BLaER1 (cell line): ENCODE measurements at regions not wholly inside any gene's neighbourhood (a gene's known extent, or its start where the extent isn't known, plus 50 kb on each side); places are given as distances from the start of the nearest gene placed in this dataset.
"Not testable (repeated sequence)": the region's sequence is repeated elsewhere in the genome, so short reads cannot be mapped to it uniquely, and the experiment has no call there.

ENCODE experiments used
- H3K27ac ChIP-seq: shearing (Covaris generic); formaldehyde crosslinking; 2 replicates; pipeline ENCODE4 v1.8.1; 2022
- H3K27me3 ChIP-seq: shearing (Covaris generic); formaldehyde crosslinking; 2 replicates; pipeline ENCODE4 v1.8.1; 2022
- H3K36me3 ChIP-seq: shearing (Covaris generic); formaldehyde crosslinking; 2 replicates; pipeline ENCODE4 v1.8.1; 2022
- H3K4me1 ChIP-seq: shearing (Covaris generic); formaldehyde crosslinking; 2 replicates; pipeline ENCODE4 v1.8.1; 2022
- H3K4me2 ChIP-seq: shearing (Covaris generic); formaldehyde crosslinking; 2 replicates; pipeline ENCODE4 v1.8.1; 2022
- H3K4me3 ChIP-seq: shearing (Covaris generic); formaldehyde crosslinking; 2 replicates; pipeline ENCODE4 v1.8.1; 2022
- H3K9ac ChIP-seq: shearing (Covaris generic); formaldehyde crosslinking; 2 replicates; pipeline ENCODE4 v1.8.1; 2022
- H3K9me3 ChIP-seq: shearing (Covaris generic); formaldehyde crosslinking; 2 replicates; pipeline ENCODE4 v1.8.1; 2022
- H4K20me1 ChIP-seq: shearing (Covaris generic); formaldehyde crosslinking; 2 replicates; pipeline ENCODE4 v1.8.1; 2022
- Cebpa-rat ChIP-seq: shearing (Covaris generic); IDR thresholded peaks from 2 replicates; pipeline ENCODE4 v1.8.1; 2022

DNA sequence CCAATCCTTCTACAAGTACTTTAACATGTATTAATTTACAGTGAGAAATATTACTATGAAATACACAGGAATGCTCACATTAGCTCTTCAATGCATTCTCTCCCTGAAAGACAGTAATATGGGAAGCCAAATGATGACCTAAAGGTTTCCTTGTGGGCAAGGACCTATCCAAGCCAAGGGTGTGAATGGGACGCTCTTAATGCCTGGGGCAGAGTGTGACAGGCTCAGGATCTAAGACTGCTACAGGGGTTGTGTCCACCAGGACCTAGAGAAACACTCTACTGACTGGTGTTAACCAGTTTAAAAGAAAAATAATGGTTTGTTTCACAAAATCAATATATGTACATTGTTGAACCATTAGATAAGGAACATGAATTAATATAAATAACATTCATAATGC lies 158.7 kb downstream of the FGF1 start:
- Histone ChIP-seq H3K27me3 (no peaks in the 10 kb centered on the region), H4K20me1 (no peaks in the 10 kb centered on the region), H3K36me3 (no peaks in the 10 kb centered on the region), H3K4me2 (no peak overlapping the region), H3K9me3 (no peaks in the 10 kb centered on the region), H3K27ac (no peak overlapping the region), H3K4me1 (peaks cover 17% of the 10 kb centered on the region), H3K9ac (no peak overlapping the region), H3K4me3 (no peak overlapping the region)
- TF ChIP-seq Cebpa-rat: no peak

DNA sequence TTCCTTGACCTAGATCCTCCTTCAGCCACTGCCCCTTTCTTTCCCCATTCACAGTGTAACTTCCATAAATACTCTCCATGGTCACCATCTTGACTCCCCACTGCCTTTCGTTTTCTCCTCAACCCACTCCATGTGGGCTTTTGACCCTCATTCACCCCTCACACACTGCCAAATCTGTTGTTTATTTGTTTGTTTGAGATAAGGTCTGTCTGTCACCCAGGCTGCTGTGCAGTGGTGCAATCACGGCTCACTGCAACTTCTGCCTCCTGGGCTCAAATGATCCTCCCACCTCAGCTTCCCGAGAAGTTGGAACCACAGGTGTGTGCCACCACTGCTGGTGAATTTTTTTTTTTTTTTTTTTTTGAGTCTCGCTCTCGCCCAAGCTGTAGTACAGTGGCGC lies 162.9 kb downstream of the FGF1 start:
- Histone ChIP-seq H3K36me3 (no peaks in the 10 kb centered on the region), H3K4me1 (peaks cover 17% of the 10 kb centered on the region), H3K4me2 (no peak overlapping the region), H3K4me3 (no peak overlapping the region), H4K20me1 (no peaks in the 10 kb centered on the region), H3K9ac (no peak overlapping the region), H3K9me3 (no peaks in the 10 kb centered on the region), H3K27ac (no peak overlapping the region), H3K27me3 (no peaks in the 10 kb centered on the region)
- no peak for TF ChIP-seq Cebpa-rat

DNA sequence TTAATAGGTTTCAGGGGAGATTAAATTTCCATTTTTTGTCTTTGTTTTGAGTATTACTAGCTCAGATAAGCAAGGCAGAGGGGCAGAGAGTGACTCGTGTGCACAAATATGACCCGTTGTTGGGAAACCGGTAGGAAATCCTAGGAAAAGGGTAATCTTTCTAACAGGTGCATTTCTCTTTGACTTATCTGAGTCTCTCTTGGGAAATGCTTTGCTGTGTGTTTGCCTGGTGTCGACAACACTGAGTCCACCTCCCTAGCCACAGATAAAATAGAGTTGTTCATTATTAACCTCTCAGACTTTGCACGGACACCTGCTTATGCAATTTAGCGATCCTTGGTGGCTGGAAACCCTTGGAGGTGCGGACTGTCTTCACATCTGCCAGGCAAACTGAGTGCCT lies 164.2 kb downstream of the FGF1 start:
- H3K4me2 ChIP-seq: no peak overlapping the region
- H3K9me3 ChIP-seq: peaks cover 10% of the 10 kb centered on the region
- H3K36me3 ChIP-seq: no peaks in the 10 kb centered on the region
- no peak overlapping the region for H3K27ac ChIP-seq
- H3K9ac ChIP-seq: no peak overlapping the region
- H4K20me1 ChIP-seq: no peaks in the 10 kb centered on the region
- no peak overlapping the region for H3K4me3 ChIP-seq
- TF ChIP-seq Cebpa-rat: no peak
- H3K4me1 ChIP-seq: peaks cover 12% of the 10 kb centered on the region
- H3K27me3 ChIP-seq: no peaks in the 10 kb centered on the region

DNA sequence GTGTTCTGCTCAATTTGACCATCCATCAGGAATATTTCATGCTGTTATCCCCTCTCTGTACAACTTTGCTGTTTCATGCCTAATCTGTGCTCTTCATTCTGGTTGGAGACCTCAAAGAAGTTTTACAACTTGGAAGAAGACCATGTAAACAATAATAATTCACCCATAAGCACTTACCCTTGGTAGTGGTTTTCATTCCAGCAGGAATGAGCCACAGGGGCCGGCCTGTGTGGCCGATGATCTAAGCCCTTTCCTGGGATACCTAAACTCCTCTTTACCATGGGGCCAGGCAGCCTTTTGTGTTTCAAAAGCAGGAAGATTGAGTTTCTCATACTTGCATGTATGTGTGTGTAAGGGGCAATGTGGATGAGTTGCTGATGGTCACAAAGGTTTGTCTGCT lies 165.0 kb downstream of the FGF1 start:
- Histone ChIP-seq H3K4me1 (peaks cover 12% of the 10 kb centered on the region), H3K4me3 (no peak overlapping the region), H3K27me3 (no peaks in the 10 kb centered on the region), H3K9ac (no peak overlapping the region), H3K4me2 (no peak overlapping the region), H3K36me3 (no peaks in the 10 kb centered on the region), H3K9me3 (peaks cover 11% of the 10 kb centered on the region), H4K20me1 (no peaks in the 10 kb centered on the region), H3K27ac (no peak overlapping the region)
- TF ChIP-seq Cebpa-rat: no peak

DNA sequence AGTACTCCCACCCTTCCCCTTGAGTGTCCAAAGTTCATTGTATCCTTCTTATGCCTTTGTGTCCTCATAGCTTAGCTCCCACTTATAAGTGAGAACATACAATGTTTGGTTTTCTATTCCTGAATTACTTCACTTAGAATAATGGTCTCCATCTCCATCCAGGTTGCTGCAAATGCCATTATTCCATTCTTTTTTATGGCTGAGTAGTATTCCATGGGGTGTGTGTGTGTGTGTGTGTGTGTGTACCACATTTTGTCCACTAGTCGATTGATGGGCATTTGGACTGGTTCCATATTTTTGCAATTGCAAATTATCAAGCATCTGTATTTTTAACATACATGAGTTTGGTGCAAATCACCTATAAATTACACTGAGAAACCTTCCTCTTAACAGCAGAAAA lies 166.0 kb downstream of the FGF1 start:
- not testable (repeated sequence) for H3K9ac ChIP-seq, H3K27ac ChIP-seq, H4K20me1 ChIP-seq, H3K36me3 ChIP-seq, H3K4me2 ChIP-seq, H3K4me1 ChIP-seq, H3K4me3 ChIP-seq, H3K27me3 ChIP-seq
- H3K9me3 ChIP-seq: peaks cover 11% of the 10 kb centered on the region

DNA sequence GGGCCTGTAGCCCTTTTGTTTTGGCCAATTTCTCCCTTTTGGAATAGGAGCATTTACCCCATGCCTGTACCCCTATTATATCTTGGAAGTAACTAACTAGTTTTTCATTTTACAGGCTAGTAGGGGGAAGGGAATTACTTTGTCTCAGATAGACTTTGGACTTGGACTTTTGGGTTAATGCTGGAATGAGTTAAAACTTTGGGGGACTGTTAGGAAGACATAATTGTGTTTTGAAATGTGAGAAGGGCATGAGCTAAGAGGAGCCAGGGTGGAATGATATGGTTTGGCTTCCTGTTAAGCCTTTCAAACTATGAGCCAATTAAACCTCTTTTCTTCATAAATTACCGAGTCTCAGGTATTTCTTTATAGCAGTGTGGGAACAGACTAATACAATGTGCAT lies 168.1 kb downstream of the FGF1 start:
- Histone ChIP-seq H3K4me2 (no peak overlapping the region), H3K27me3 (no peaks in the 10 kb centered on the region), H3K4me1 (peaks cover 7% of the 10 kb centered on the region), H3K9ac (no peak overlapping the region), H3K4me3 (no peak overlapping the region), H3K27ac (no peak overlapping the region), H3K9me3 (peaks cover 11% of the 10 kb centered on the region), H3K36me3 (no peaks in the 10 kb centered on the region), H4K20me1 (no peaks in the 10 kb centered on the region)
- no peak for TF ChIP-seq Cebpa-rat

DNA sequence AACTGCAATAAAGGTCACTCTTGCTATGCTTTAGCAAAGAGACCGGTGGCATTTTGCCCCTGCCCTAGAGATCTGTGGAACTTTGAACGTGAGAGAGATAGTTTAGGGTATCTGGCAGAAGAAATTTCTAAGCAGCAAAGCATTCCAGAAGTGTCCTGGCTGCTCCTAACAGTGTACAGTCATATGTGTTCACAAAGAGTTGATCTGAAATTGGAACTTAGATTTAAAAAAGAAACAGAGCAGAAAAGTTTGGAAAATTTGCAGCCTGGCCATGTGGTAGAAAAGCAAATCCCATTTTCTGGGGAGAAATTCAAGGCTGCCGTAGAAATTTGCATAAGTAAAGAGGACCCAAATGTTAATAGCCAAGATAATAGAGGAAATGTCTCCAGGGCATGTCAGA lies 169.2 kb downstream of the FGF1 start:
- Histone ChIP-seq H3K4me2 (no peak overlapping the region), H3K36me3 (no peaks in the 10 kb centered on the region), H3K4me3 (no peak overlapping the region), H3K27ac (no peak overlapping the region), H3K9me3 (peaks cover 11% of the 10 kb centered on the region), H3K4me1 (peaks cover 7% of the 10 kb centered on the region), H3K9ac (no peak overlapping the region), H3K27me3 (no peaks in the 10 kb centered on the region), H4K20me1 (no peaks in the 10 kb centered on the region)
- TF ChIP-seq Cebpa-rat: no peak

DNA sequence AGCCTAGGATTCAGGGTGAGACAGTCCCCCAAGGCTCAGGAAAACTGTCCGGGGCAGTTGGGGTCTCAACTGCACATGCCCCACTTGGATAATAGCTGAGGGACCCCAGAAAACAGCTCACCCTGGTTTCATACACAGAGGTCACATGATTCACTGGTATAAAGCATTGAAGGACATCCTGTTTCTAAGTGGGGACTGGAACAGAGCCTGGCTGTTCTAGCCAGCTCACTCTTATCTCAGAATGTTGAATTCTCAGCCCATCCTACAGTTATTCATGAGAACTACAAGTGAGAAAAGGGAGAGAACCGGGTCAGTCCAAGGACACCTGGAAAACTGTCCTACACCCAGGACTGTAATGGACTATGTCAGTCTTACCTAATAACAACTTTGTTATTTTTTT lies 170.9 kb downstream of the FGF1 start:
- H3K4me2 ChIP-seq: no peak overlapping the region
- no peak for TF ChIP-seq Cebpa-rat
- no peak overlapping the region for H3K27ac ChIP-seq
- no peaks in the 10 kb centered on the region for H3K27me3 ChIP-seq
- H3K4me1 ChIP-seq: peaks cover 7% of the 10 kb centered on the region
- H4K20me1 ChIP-seq: no peaks in the 10 kb centered on the region
- peaks cover 11% of the 10 kb centered on the region for H3K9me3 ChIP-seq
- no peaks in the 10 kb centered on the region for H3K36me3 ChIP-seq
- H3K4me3 ChIP-seq: no peak overlapping the region
- H3K9ac ChIP-seq: no peak overlapping the region

DNA sequence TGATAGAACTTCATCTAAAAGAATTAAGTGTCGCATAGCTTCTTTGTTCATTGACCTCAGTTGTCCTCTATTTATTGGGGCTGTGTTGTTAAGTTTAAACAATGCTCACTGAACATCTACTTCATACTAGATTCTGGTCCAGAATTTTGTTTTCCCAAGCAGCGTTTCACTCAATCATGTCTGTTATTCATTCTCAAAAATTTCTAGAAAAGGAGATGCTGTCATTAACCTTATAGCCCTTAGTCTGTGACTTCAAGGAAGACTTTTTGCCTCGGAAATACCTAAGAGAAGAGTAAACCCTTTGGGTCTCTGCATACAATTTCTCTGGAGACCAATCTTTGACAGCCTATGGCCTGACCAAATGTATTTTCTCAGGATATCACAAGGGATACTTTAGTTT lies 171.7 kb downstream of the FGF1 start:
- peaks cover 11% of the 10 kb centered on the region for H3K9me3 ChIP-seq
- H3K4me1 ChIP-seq: peaks cover 7% of the 10 kb centered on the region
- H4K20me1 ChIP-seq: no peaks in the 10 kb centered on the region
- no peak for TF ChIP-seq Cebpa-rat
- no peaks in the 10 kb centered on the region for H3K36me3 ChIP-seq
- no peak overlapping the region for H3K9ac ChIP-seq
- no peaks in the 10 kb centered on the region for H3K27me3 ChIP-seq
- H3K27ac ChIP-seq: no peak overlapping the region
- H3K4me2 ChIP-seq: no peak overlapping the region
- no peak overlapping the region for H3K4me3 ChIP-seq

DNA sequence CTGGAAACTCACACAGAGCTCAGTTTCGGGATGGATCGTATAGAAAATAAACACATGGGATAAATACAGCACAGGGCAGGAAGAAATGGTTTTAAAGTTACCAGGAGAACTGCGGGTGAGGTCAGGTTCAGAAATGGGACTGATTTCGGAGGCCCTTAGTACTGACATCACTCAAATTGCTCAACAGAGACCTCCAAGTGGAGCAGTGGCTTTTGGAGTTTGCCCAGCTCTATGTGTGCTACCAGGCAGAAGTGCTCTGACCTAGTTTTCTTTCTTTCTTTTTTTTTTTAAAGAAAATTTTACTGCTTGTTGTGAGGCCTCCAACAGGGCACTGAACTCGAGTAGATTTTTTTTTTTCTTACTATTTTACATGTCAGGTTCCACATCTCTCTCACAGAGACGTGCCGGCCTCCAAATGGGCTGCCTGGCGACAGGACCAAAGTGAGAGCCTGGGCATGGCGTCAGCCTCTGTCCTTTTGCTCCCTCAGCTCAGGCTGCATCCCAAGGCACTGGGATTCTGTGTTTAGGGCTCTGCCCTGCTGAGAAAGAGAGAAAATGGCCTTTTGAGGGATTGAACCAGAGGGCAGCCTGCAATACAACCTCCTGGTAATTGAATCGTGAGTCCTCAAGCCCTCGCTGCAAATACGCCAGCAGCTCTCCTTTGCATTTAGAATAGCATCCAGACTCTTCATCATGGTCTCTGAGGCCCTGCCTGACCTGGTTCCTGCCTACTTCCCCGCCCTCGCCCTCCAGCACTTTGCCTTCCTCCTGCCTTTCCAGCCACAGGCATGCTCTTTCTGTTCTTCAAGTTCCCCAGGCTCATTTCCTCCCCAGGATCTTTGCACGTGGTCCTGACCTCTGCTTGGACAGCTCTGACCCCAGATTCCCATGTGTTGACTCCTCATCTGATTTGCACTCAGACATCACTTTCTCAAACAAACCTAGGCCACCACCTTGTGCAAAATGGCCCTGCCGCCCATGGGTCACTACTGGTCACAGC lies 173.5 kb downstream of the FGF1 start:
- no peaks in the 10 kb centered on the region for H3K36me3 ChIP-seq
- no peak overlapping the region for H3K9ac ChIP-seq
- no peak overlapping the region for H3K4me3 ChIP-seq
- no peak for TF ChIP-seq Cebpa-rat
- H4K20me1 ChIP-seq: no peaks in the 10 kb centered on the region
- no peak overlapping the region for H3K27ac ChIP-seq
- no peaks in the 10 kb centered on the region for H3K27me3 ChIP-seq
- no peak overlapping the region for H3K4me2 ChIP-seq
- H3K4me1 ChIP-seq: peaks cover 7% of the 10 kb centered on the region
- H3K9me3 ChIP-seq: peaks cover 7% of the 10 kb centered on the region
